ENCODE measurements at regions not wholly inside any gene's neighbourhood (a gene's known extent, or its start where the extent isn't known, plus 50 kb on each side); places are given as distances from the start of the nearest gene placed in this dataset.
A peak's percentile ranks its signal among the peaks of the same experiment; 100 is the strongest.
"Not testable (repeated sequence)": the region's sequence is repeated elsewhere in the genome, so short reads cannot be mapped to it uniquely, and the experiment has no call there.

DNA sequence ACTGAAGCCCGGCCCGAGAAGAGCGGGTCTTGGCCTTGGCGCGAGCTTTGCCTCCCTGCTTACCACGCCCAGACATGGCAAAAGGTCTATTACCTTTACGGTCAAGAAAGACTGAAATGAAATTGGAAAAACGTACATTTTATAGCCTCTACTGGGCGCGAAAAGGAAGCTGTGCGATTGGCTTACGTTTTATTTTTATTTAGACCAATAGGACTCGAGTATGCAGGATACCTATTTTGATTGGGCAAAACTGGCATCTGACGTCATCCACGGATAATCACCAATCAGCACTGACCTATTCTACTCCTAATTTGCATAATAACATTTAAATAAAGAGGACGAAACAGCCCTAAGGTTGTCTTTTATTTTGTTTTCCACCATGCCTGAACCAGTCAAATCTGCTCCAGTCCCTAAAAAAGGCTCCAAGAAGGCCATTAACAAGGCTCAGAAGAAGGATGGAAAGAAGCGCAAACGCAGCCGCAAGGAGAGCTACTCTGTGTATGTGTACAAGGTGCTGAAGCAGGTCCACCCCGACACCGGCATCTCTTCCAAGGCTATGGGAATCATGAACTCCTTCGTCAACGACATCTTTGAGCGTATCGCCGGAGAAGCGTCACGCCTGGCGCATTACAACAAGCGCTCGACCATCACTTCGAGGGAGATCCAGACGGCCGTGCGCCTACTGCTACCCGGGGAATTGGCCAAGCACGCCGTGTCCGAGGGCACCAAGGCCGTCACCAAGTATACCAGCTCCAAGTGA is 97.4 kb downstream of the OR2B2 start:
- H3K27ac Mint-ChIP-seq, result peak overlapping the region; percentile 74
- no peaks in the 10 kb centered on the region for H3K36me3 Mint-ChIP-seq (ENCODE audit: low read depth)
- H3K4me1 Mint-ChIP-seq (ENCODE audit: low read depth), result peaks cover 24% of the 10 kb centered on the region
- peak overlapping the region; percentile 76 for H3K4me3 Mint-ChIP-seq
- H3K9me3 Mint-ChIP-seq, result no peaks in the 10 kb centered on the region
- intact Hi-C loops (cut with micrococcal nuclease), result loop anchor here (2.0 kb wide), 1 partner anchor 78 kb away; a partner anchor contains a TSS
- H3K27me3 Mint-ChIP-seq, result peaks cover 2% of the 10 kb centered on the region

DNA sequence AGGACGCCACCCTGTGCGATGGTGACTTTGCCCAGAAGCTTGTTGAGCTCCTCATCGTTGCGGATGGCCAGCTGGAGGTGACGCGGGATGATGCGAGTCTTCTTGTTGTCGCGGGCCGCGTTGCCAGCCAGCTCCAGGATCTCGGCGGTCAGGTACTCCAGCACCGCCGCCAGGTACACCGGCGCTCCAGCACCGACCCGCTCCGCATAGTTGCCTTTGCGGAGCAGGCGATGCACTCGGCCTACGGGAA is 97.9 kb downstream of the OR2B2 start:
- not testable (repeated sequence) for H3K27me3 Mint-ChIP-seq; H3K9me3 Mint-ChIP-seq; H3K36me3 Mint-ChIP-seq (ENCODE audit: low read depth)
- H3K27ac Mint-ChIP-seq, result peak overlapping the region; percentile 74
- peaks cover 24% of the 10 kb centered on the region for H3K4me1 Mint-ChIP-seq (ENCODE audit: low read depth)
- peak overlapping the region; percentile 76 for H3K4me3 Mint-ChIP-seq
- intact Hi-C loops (cut with micrococcal nuclease), result loop anchor here (2.0 kb wide), 1 partner anchor 78 kb away; a partner anchor contains a TSS

DNA sequence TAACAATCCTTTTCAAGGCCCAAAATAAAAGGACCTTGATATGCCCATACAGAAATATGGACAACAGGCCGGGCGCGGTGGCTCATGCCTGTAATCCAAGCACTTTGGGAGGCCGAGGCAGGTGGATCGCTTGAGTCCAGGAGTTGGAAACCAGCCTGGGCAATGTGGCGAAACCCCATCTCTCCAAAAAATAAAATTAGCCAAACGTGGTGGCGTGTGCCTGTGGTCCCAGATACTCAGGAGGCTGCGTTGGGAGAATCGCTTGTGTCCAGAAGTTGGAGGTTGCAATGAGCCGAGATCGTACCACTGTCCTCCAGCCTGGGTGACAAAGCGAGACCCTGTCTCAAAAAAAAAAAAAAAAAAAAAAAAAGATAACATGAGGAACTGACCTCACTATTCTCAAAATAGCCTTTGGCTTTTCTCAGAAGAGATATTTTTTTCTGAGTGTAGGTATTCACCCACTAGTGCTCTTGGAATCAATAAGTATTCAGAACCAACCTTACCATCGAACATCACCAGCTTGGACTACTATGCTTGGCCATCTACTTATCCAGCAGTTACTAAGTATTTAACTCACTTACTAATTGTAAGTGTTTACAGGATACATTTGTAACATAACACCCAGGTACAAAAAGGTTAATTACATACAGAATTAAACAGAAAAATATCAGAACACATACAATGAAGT is 99.2 kb downstream of the OR2B2 start:
- Mint-ChIP-seq H3K36me3 (ENCODE audit: low read depth) (no peaks in the 10 kb centered on the region), H3K27ac (no peak overlapping the region), H3K4me1 (ENCODE audit: low read depth) (peaks cover 24% of the 10 kb centered on the region), H3K27me3 (peaks cover 2% of the 10 kb centered on the region), H3K9me3 (no peaks in the 10 kb centered on the region), H3K4me3 (no peak overlapping the region)
- intact Hi-C loops (cut with micrococcal nuclease), result no loop called here

DNA sequence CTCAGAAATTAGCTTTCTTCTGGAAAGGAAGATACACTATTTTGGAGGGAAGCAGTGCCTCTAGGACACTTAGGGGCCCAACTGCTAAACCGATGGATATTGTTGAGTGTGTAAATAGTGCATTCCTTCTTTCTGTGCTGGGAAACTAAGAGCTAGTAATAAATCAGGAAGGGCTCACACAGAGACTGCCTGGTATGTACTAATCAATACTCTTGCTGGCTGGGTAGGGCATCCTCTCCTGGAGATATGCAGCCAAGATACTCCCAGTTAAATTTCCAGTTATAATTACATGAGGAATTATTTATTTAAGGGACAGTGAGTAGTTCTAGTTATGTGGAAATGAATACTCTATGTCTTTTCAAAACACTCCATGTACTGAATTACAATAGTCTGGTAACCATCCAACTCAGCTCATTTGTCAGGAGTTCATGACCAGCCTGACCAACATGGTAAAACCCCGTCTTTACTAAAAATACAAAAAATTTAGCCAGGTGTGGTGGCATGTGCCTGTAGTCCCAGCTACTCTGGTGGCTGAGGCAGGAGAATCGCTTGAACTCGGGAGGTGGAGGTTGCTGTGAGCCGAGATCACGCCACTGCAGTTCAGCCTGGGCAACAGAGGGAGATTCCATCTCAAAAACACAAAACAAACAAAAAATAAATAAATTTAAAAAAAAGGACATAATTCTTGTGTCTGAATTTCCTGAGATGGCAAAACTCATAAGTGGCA is 100.0 kb downstream of the OR2B2 start:
- Mint-ChIP-seq H3K27me3 (peaks cover 2% of the 10 kb centered on the region), H3K9me3 (no peaks in the 10 kb centered on the region), H3K27ac (no peak overlapping the region), H3K4me3 (no peak overlapping the region), H3K4me1 (ENCODE audit: low read depth) (peaks cover 26% of the 10 kb centered on the region), H3K36me3 (ENCODE audit: low read depth) (no peaks in the 10 kb centered on the region)
- intact Hi-C loops (cut with micrococcal nuclease), result no loop called here

DNA sequence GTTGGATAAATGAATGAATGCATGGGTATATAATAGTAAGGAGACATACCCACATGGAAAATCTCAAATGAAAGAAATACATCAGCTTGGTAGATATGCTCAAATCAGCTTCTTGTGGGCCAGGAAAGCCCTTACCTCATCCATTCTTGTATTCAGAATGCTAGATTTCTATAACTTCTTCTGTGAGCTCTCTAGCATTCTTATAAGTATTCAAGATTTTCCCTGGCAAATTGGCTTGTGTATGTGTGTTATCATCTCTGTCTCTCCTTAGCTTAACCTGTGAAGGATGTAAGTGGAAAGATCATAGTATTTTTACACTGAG is 100.8 kb downstream of the OR2B2 start:
- intact Hi-C loops (cut with micrococcal nuclease), result no loop called here
- peaks cover 34% of the 10 kb centered on the region for H3K4me1 Mint-ChIP-seq (ENCODE audit: low read depth)
- no peak overlapping the region for H3K4me3 Mint-ChIP-seq
- no peak overlapping the region for H3K27ac Mint-ChIP-seq
- no peaks in the 10 kb centered on the region for H3K9me3 Mint-ChIP-seq
- no peaks in the 10 kb centered on the region for H3K36me3 Mint-ChIP-seq (ENCODE audit: low read depth)
- H3K27me3 Mint-ChIP-seq, result peaks cover 2% of the 10 kb centered on the region

DNA sequence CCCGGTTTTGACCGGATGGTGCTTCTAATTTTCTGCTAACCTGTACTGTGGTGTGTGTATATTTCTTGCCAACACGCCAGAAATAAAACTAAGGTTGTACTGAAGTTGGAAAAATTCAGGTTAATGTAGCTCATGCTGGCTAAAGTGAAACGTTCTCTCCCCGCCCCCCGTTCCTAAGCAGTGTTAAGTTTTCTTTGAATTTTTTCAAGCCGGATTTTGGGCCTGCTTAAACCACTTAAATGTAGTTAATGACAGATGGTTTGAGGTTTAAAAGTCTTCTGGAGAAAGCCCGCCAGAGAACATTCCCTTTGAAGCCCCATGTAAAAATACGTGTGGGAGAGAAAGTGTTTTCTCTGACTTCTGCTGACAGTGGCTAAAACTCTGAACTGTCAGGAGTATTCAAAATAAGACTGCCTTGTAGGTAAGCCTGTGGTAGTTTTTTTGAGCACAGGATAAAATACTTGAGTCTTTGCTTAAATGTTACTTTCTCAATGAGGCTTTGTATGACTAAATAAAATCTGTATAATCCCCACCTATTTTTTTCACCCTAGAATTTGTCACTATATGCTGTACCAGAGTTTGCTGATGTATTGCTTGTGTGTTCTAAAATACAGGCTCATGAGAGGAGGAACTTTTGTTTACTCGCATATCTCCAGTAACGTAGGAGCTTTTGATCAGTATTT is 101.3 kb downstream of the OR2B2 start:
- intact Hi-C loops (cut with micrococcal nuclease), result no loop called here
- Mint-ChIP-seq H3K4me1 (ENCODE audit: low read depth) (peaks cover 31% of the 10 kb centered on the region), H3K27me3 (peaks cover 2% of the 10 kb centered on the region), H3K9me3 (no peaks in the 10 kb centered on the region), H3K4me3 (peak overlapping the region; percentile 81), H3K27ac (peak overlapping the region; percentile 95), H3K36me3 (ENCODE audit: low read depth) (no peaks in the 10 kb centered on the region)

DNA sequence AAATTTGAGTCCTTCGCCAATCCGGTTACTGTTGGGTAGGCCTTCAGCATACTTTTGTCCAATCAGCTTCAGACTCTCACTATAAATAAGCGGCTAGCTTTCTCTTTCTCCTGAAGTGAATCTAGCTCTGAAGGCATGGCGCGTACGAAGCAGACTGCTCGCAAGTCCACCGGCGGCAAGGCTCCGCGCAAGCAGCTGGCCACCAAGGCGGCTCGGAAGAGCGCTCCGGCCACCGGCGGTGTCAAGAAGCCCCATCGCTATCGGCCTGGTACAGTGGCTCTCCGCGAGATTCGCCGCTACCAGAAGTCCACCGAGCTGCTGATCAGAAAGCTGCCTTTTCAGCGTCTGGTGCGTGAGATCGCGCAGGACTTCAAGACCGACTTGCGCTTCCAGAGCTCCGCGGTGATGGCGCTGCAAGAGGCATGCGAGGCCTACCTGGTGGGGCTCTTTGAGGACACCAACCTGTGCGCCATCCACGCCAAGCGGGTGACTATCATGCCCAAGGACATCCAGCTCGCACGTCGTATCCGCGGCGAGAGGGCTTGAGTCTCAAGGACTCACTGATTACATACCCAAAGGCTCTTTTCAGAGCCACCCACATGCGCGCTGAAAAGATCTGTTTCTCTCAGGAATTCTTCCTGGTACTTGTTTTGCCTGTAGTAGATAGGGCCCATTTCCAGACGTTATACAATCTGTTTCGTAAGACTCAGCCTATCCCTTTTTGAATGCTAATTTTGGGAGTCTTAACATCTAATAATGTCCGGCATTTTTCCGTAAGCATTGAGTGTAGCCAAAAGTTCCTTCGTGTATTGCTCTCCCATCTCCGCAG is 102.0 kb downstream of the OR2B2 start:
- Mint-ChIP-seq H3K27ac (peak overlapping the region; percentile 95), H3K4me1 (ENCODE audit: low read depth) (peaks cover 27% of the 10 kb centered on the region), H3K36me3 (ENCODE audit: low read depth) (no peaks in the 10 kb centered on the region), H3K9me3 (no peaks in the 10 kb centered on the region), H3K27me3 (peaks cover 2% of the 10 kb centered on the region), H3K4me3 (peak overlapping the region; percentile 81)
- intact Hi-C loops (cut with micrococcal nuclease), result loop anchor here (5.0 kb wide), 1 partner anchor 633 kb away; no protein-coding TSS in a partner anchor

DNA sequence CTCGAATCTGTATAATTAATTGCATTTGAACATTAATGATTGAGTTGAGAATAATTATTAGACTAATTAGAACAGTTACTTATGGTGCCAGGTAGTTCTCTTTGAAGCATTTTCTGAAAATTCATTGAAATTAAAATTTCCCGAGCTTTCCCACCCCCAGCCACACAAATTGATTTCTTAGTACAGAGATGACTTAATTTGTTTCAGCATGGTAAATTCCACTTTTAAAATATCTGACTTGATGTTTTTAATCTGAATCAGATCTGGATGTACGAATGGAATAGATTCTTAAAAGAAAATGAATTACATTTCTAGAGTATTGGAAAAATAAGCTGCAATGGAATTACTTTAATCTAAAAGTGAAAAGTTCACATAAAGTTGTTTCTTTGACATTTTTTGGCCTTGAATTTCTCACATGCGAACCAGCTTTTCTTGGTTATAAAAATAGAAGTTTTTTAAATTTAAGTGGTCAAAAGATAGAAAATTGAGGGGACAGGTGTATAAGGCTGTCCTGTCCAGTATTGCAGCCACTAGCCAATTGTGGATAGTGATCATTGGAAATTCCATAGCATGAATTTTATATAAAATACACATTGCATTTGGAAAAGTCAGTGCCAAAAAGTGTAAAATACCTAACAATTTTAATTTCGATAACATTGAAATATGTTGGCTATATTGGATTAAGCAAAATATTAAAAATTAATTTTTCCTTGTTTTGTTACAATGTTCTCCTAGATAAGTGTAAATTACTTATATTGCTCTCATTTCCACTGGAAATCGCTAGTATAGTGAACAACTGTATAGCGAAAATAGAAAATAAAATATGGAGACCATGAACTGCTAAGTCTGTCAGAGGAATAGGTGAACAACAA is 102.9 kb downstream of the OR2B2 start:
- peaks cover 21% of the 10 kb centered on the region for H3K4me1 Mint-ChIP-seq (ENCODE audit: low read depth)
- peak overlapping the region; percentile 81 for H3K4me3 Mint-ChIP-seq
- no peaks in the 10 kb centered on the region for H3K9me3 Mint-ChIP-seq
- H3K27me3 Mint-ChIP-seq, result peaks cover 2% of the 10 kb centered on the region
- peak overlapping the region; percentile 95 for H3K27ac Mint-ChIP-seq
- H3K36me3 Mint-ChIP-seq (ENCODE audit: low read depth), result no peaks in the 10 kb centered on the region
- intact Hi-C loops (cut with micrococcal nuclease), result loop anchor here (5.0 kb wide), 1 partner anchor 632 kb away; no protein-coding TSS in a partner anchor

DNA sequence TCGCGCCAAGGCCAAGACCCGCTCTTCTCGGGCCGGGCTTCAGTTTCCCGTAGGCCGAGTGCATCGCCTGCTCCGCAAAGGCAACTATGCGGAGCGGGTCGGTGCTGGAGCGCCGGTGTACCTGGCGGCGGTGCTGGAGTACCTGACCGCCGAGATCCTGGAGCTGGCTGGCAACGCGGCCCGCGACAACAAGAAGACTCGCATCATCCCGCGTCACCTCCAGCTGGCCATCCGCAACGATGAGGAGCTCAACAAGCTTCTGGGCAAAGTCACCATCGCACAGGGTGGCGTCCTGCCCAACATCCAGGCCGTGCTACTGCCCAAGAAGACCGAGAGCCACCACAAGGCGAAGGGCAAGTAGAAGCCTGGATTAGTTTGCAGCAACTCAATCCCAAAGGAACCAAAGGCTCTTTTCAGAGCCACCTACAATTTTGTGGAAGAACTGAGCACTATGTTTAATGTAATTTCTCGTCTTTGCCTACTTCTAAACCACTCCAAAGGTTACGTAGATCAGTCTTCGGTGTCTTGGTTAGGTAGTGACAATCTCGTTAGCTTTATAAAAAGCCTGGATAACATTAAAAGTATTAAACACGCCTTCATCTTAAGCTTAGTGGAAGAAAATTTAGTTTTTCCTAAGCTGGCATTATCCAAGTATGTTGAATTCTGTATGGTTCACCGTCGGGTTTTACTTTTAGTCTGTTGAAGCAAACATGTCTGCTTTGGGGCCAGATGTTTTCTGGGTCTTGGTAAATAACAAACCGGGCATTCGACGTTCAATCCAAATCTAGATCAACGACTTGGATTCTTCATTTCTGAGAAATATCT is 103.7 kb downstream of the OR2B2 start:
- not testable (repeated sequence) for H3K9me3 Mint-ChIP-seq; H3K36me3 Mint-ChIP-seq (ENCODE audit: low read depth); H3K27me3 Mint-ChIP-seq
- Mint-ChIP-seq H3K4me1 (ENCODE audit: low read depth) (peaks cover 18% of the 10 kb centered on the region), H3K27ac (peak overlapping the region; percentile 91), H3K4me3 (peak overlapping the region; percentile 88)
- intact Hi-C loops (cut with micrococcal nuclease), result loop anchor here (5.0 kb wide), 1 partner anchor 631 kb away; no protein-coding TSS in a partner anchor

DNA sequence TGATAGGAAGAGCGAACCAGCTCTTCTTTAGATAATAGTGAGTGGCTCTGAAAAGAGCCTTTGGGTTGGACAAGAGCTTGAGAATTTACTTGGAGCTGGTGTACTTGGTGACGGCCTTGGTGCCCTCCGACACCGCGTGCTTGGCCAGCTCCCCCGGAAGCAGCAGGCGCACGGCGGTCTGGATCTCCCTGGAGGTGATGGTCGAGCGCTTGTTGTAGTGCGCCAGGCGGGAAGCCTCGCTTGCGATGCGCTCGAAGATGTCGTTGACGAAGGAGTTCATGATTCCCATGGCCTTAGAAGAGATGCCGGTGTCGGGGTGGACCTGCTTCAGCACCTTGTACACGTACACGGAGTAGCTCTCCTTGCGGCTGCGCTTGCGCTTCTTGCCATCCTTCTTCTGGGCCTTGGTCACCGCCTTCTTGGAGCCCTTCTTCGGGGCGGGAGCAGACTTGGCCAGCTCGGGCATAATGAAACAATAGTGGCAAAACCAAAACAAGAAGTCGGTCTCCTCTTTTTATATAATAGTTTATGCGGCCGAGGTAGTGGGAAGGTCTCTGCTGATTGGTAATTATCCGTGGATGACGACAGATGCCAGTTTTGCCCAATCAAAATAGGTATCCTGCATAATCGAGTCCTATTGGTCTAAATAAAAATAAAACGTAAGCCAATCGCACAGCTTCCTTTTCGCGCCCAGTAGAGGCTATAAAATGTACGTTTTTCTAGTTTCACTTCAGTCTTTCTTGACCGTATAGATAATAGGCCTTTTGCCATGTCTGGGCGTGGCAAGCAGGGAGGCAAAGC is 104.6 kb downstream of the OR2B2 start:
- H3K9me3 Mint-ChIP-seq; H3K36me3 Mint-ChIP-seq (ENCODE audit: low read depth); H3K27me3 Mint-ChIP-seq: not testable (repeated sequence)
- intact Hi-C loops (cut with micrococcal nuclease), result loop anchor here (1.0 to 5.0 kb wide), 3 partner anchors 31 to 675 kb away; a partner anchor contains a TSS
- Mint-ChIP-seq H3K4me1 (ENCODE audit: low read depth) (peaks cover 18% of the 10 kb centered on the region), H3K27ac (peak overlapping the region; percentile 91), H3K4me3 (peak overlapping the region; percentile 88)

DNA sequence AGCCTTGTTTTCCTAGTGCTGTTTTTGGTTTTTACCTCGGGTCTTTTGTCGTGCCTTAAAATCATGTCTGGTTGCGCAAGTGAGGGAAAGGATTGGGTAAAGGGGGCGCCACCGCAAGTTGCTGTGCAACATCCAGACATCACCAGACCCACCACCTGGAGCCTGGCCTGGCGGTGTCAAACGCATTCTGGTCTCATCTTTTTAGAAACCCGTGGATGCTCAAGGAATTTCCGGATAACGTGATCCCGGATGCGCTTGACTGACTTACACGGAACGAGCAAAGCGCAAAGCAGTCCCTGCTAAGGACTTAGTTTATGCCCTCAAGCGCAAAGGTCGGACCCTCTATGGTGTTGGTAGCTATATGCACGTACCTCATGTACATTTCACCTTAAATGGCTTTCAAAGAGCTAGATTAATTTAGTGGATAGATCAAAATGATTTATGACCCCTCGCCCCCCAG is 105.2 kb downstream of the OR2B2 start:
- Mint-ChIP-seq H3K4me1 (ENCODE audit: low read depth) (peaks cover 18% of the 10 kb centered on the region), H3K9me3 (no peaks in the 10 kb centered on the region), H3K4me3 (peak overlapping the region; percentile 88), H3K27ac (peak overlapping the region; percentile 91), H3K27me3 (no peaks in the 10 kb centered on the region), H3K36me3 (ENCODE audit: low read depth) (no peaks in the 10 kb centered on the region)
- intact Hi-C loops (cut with micrococcal nuclease), result loop anchor here (1.0 to 5.0 kb wide), 3 partner anchors 31 to 675 kb away; a partner anchor contains a TSS
